ENCODE measurements at regions not wholly inside any gene's neighbourhood (a gene's known extent, or its start where the extent isn't known, plus 50 kb on each side); places are given as distances from the start of the nearest gene placed in this dataset.

DNA sequence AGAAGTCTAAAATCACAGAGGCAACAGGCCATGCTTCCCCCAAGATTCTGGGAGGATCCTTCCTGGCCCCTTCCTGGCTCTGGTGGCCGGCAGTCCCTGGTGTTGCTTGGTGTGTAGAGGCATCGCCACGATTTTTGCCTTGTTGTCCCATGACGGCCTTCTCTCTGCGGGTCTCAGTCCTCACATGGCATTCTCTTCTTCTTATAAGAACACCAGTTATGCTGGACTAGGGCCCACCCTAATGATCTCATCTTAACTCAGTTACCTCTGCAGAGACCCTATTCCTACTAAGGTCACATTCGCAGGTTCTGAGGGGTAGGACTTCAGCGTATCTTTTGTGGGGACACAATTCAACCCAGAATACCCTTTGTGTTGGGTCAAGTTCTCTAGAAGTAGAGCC, 168.0 kb downstream of the LINC00237 start:
- no peaks in the 10 kb centered on the region for H3K36me3 Mint-ChIP-seq (ENCODE audit: unreplicated experiment)
- H3K4me1 Mint-ChIP-seq (ENCODE audit: low read depth, unreplicated experiment): no peaks in the 10 kb centered on the region
- H3K9me3 Mint-ChIP-seq (ENCODE audit: unreplicated experiment): no peaks in the 10 kb centered on the region
- no peak for DNase-seq
- H3K4me3 Mint-ChIP-seq (ENCODE audit: unreplicated experiment): no peak overlapping the region
- no peak overlapping the region for H3K27ac Mint-ChIP-seq (ENCODE audit: unreplicated experiment)
- H3K27me3 Mint-ChIP-seq (ENCODE audit: unreplicated experiment): no peaks in the 10 kb centered on the region
- TF ChIP-seq, protein P1, sequence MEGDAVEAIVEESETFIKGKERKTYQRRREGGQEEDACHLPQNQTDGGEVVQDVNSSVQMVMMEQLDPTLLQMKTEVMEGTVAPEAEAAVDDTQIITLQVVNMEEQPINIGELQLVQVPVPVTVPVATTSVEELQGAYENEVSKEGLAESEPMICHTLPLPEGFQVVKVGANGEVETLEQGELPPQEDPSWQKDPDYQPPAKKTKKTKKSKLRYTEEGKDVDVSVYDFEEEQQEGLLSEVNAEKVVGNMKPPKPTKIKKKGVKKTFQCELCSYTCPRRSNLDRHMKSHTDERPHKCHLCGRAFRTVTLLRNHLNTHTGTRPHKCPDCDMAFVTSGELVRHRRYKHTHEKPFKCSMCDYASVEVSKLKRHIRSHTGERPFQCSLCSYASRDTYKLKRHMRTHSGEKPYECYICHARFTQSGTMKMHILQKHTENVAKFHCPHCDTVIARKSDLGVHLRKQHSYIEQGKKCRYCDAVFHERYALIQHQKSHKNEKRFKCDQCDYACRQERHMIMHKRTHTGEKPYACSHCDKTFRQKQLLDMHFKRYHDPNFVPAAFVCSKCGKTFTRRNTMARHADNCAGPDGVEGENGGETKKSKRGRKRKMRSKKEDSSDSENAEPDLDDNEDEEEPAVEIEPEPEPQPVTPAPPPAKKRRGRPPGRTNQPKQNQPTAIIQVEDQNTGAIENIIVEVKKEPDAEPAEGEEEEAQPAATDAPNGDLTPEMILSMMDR (IDR thresholded peaks at IDR 0.05; ENCODE audit: partially characterized antibody, unreplicated experiment): no peak

DNA sequence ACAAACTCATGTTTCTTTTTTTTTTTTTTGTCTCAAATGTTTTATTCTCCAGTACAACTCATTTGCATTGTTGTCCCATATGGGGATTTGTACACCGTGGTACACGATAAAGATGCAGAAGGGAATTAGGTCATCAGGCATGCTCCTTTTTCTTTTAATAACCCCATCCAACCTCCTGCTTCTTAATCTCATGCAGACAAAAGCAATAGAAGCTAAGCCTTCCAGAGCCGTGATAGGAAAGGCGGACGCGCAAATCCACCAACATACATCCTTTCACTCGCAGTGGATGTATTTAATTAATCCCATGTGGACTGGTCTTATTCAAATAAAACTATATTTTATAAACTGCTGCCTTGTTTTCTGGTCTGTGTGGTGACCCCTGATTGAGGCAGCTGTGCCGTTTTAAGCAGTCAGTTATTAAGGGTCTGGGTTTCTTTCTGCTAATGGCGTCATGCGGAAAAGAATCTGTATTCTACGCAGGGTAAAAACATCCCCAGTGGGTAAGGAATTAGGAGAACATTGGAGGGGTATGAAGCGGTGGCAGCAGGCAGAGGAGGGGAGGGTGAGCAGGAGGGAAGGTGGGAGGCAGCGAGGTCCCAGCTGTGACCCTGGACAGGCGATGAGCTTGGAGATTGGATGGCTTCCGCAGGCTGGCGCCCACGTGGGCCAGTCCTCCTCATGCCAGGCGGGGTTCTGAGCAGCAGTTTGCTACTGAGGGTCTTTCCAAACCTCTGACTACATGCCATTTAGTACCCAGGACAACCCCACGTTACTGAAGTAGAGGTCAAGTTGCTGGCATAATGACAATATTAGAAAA, 172.8 kb downstream of the LINC00237 start:
- H3K27me3 Mint-ChIP-seq (ENCODE audit: unreplicated experiment): peaks cover 4% of the 10 kb centered on the region
- peak overlapping the region; percentile 35 for H3K27ac Mint-ChIP-seq (ENCODE audit: unreplicated experiment)
- TF ChIP-seq, protein P1 (IDR thresholded peaks at IDR 0.05; ENCODE audit: partially characterized antibody, unreplicated experiment): no peak
- no peaks in the 10 kb centered on the region for H3K36me3 Mint-ChIP-seq (ENCODE audit: unreplicated experiment)
- DNase-seq: no peak
- H3K4me1 Mint-ChIP-seq (ENCODE audit: low read depth, unreplicated experiment): peaks cover 3% of the 10 kb centered on the region
- no peak overlapping the region for H3K4me3 Mint-ChIP-seq (ENCODE audit: unreplicated experiment)
- no peaks in the 10 kb centered on the region for H3K9me3 Mint-ChIP-seq (ENCODE audit: unreplicated experiment)

DNA sequence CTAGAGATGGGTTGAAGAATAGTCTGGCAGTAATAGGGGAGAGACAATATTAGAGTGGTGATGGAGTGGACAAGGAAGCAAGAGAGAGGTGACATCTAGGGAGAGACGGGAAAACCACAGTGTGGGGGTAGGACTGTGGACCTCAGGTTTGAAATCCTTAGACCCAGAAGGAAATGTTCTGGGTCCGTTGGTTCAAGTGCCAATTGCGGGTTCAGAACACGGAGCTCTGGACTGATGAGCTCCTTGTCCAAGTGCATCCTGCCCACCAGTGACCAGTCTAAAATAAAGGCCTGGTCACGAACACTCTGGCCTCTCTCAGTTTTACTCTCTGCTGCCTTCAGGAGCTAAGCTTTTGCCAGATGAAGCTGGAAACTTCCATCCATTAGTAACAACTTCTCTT, 174.0 kb downstream of the LINC00237 start:
- Mint-ChIP-seq H3K9me3 (ENCODE audit: unreplicated experiment) (no peaks in the 10 kb centered on the region), H3K4me1 (ENCODE audit: low read depth, unreplicated experiment) (peaks cover 3% of the 10 kb centered on the region), H3K27me3 (ENCODE audit: unreplicated experiment) (peaks cover 4% of the 10 kb centered on the region), H3K4me3 (ENCODE audit: unreplicated experiment) (no peak overlapping the region), H3K27ac (ENCODE audit: unreplicated experiment) (no peak overlapping the region), H3K36me3 (ENCODE audit: unreplicated experiment) (no peaks in the 10 kb centered on the region)
- no peak for DNase-seq
- TF ChIP-seq, protein P1 (IDR thresholded peaks at IDR 0.05; ENCODE audit: partially characterized antibody, unreplicated experiment): no peak

DNA sequence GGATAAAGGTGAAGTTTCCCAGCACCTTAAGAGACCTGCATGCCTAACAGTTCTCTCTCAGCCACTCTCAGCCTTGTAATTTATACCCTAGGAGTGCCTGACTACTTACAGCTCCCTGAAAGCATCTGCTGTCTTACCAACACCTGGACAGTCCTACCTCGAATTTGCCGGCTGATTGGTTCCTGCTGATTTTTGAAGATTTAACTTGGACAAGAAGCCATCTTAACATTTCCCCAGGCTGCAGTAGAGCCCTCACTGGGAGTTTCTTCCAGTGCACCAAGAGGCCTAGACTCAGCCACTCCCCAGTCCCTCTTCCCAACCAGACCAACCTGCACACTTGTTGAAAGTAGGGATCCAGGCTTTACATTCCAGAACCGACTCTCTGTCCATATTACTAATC, 174.5 kb downstream of the LINC00237 start:
- Mint-ChIP-seq H3K9me3 (ENCODE audit: unreplicated experiment) (no peaks in the 10 kb centered on the region), H3K27me3 (ENCODE audit: unreplicated experiment) (peaks cover 4% of the 10 kb centered on the region), H3K4me1 (ENCODE audit: low read depth, unreplicated experiment) (peaks cover 3% of the 10 kb centered on the region), H3K4me3 (ENCODE audit: unreplicated experiment) (no peak overlapping the region), H3K27ac (ENCODE audit: unreplicated experiment) (no peak overlapping the region), H3K36me3 (ENCODE audit: unreplicated experiment) (no peaks in the 10 kb centered on the region)
- TF ChIP-seq, protein P1 (IDR thresholded peaks at IDR 0.05; ENCODE audit: partially characterized antibody, unreplicated experiment): no peak
- DNase-seq: no peak

DNA sequence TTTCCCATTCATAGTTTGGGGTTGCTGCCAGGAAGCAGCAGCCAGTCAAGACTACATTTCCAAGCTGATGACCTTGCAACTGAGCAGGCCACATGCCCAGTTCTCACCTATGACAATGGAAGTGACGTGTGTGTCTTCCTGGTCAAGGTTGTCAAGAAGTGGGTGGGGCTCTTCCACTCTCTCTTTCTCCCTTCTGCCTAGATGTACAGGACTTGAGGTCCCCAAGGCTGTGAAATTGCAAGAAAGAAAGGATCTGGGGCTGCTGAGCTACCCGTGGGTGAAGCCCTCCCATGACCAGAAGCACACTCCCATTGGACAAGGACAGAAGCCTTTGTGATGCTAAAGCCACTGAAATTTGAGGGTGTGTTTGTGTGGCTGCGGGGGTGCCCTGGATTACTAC, 175.1 kb downstream of the LINC00237 start:
- H3K9me3 Mint-ChIP-seq (ENCODE audit: unreplicated experiment): no peaks in the 10 kb centered on the region

More for the DNA sequence above, 175.1 kb downstream of the LINC00237 start:
- Mint-ChIP-seq H3K4me1 (ENCODE audit: low read depth, unreplicated experiment) (peaks cover 3% of the 10 kb centered on the region), H3K36me3 (ENCODE audit: unreplicated experiment) (no peaks in the 10 kb centered on the region), H3K4me3 (ENCODE audit: unreplicated experiment) (no peak overlapping the region), H3K27ac (ENCODE audit: unreplicated experiment) (no peak overlapping the region), H3K27me3 (ENCODE audit: unreplicated experiment) (peaks cover 4% of the 10 kb centered on the region)
- no peak for DNase-seq
- TF ChIP-seq, protein P1 (IDR thresholded peaks at IDR 0.05; ENCODE audit: partially characterized antibody, unreplicated experiment): no peak

Measured in glutamatergic neuron (in vitro differentiated cells).